HG03378 (cell line): ENCODE measurements at regions not wholly inside any gene's neighbourhood (a gene's known extent, or its start where the extent isn't known, plus 50 kb on each side); places are given as distances from the start of the nearest gene placed in this dataset.
"Not testable (repeated sequence)": the region's sequence is repeated elsewhere in the genome, so short reads cannot be mapped to it uniquely, and the experiment has no call there.

ENCODE experiments used
- ATAC-seq: cut with Tn5 transposase; IDR thresholded peaks from one replicate; pipeline ENCODE4 v1.9.1; 2021; ENCODE audit warnings: mild to moderate bottlenecking, moderate library complexity; ENCODE audit not compliant: unreplicated experiment

- not testable (repeated sequence) for ATAC-seq
Observed at GRCh38 chr9:64920147-64920546, 364.9 kb downstream of the FOXD4L5 start.

GRCh38 chr9:64888643-64889042 is 396.4 kb downstream of the FOXD4L5 start:
- ATAC-seq = not testable (repeated sequence)

GRCh38 chr9:64870594-64870993 is 414.4 kb downstream of the FOXD4L5 start:
- peak; percentile 78 for ATAC-seq
